Mesothelial cell of epicardium (in vitro differentiated cells): ENCODE measurements at regions not wholly inside any gene's neighbourhood (a gene's known extent, or its start where the extent isn't known, plus 50 kb on each side); places are given as distances from the start of the nearest gene placed in this dataset.

ENCODE experiments used
- DNase-seq, 2 experiments: peaks; one replicate each; pipeline ENCODE4 v3.0.0; 2021; ENCODE audit warnings: low spot score in 2 of 2; ENCODE audit not compliant: unreplicated experiment in 2 of 2
- H3K27ac Mint-ChIP-seq: 2 replicates; pipeline ENCODE4 v1.8.0; 2021; ENCODE audit warnings: mixed read lengths
- H3K27me3 Mint-ChIP-seq: 2 replicates; pipeline ENCODE4 v1.8.0; 2021; ENCODE audit warnings: low read depth, mixed read lengths
- H3K36me3 Mint-ChIP-seq: 2 replicates; pipeline ENCODE4 v1.8.0; 2021; ENCODE audit warnings: mixed read lengths
- H3K4me1 Mint-ChIP-seq: 2 replicates; pipeline ENCODE4 v1.8.0; 2021; ENCODE audit warnings: mixed read lengths
- H3K4me3 Mint-ChIP-seq: 2 replicates; pipeline ENCODE4 v1.8.0; 2021; ENCODE audit warnings: mild to moderate bottlenecking, moderate library complexity, mixed read lengths
- H3K9me3 Mint-ChIP-seq: 2 replicates; pipeline ENCODE4 v1.8.0; 2021; ENCODE audit warnings: mixed read lengths
- CTCF ChIP-seq: fragments of 200-600 bp; sonication (generic); IDR thresholded peaks from one replicate; pipeline ENCODE4 v1.5.0; 2021; ENCODE audit warnings: antibody characterized with exemption; ENCODE audit not compliant: unreplicated experiment

DNA sequence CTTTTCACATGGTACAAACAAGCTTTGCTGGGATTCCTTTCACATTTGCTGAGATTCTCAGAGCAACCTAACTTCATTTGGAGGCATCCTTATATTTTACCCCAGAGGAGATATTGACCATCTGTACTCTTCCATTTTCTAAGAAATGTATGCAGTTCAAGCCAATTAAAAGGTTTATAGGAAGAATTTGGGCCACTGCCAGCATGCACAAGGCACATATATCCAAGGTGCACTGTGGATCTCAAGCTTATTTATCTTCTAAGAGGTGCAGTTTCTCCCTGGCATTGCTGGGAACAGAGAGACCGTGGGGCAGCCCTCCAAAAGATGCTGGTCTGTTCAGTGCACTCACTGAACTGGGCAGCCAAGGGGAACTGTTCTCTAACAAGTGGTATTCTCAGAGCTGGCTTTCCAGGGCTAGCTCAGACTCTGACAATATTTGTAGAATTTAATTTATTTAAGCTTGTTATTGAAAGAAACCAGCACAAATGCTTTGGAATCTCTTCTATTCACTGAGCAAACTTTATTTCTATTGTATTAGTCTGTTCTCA lies 213.3 kb downstream of the TENT4A start:
- DNase-seq = no peak
- Mint-ChIP-seq H3K27me3 (peaks cover 12% of the 10 kb centered on the region), H3K9me3 (no peaks in the 10 kb centered on the region), H3K27ac (no peak overlapping the region), H3K36me3 (no peaks in the 10 kb centered on the region), H3K4me3 (no peak overlapping the region), H3K4me1 (no peaks in the 10 kb centered on the region)
- no peak for TF ChIP-seq CTCF

DNA sequence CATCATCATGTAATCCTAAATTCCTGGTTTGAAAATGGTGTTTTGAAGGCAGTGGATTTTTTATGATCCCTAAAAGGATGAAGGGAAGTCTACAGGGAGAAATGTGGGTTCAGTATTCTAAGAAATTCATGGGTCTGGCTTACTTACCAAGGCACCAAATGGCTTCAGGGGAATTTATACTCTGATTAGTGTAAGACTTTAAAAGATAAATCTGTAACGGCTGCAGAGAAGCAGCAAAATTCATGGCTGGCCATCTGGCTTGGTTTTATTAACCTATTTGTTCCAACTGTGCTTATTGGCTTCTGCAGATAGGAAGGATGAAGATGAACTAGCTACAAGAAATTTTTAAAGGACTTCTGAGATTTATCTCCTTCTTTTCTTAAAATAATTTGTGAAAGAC lies 222.8 kb downstream of the TENT4A start:
- no peaks in the 10 kb centered on the region for H3K4me1 Mint-ChIP-seq
- TF ChIP-seq CTCF = no peak
- H3K27ac Mint-ChIP-seq = no peak overlapping the region
- H3K4me3 Mint-ChIP-seq = no peak overlapping the region
- peaks cover 42% of the 10 kb centered on the region for H3K27me3 Mint-ChIP-seq
- no peaks in the 10 kb centered on the region for H3K36me3 Mint-ChIP-seq
- H3K9me3 Mint-ChIP-seq = no peaks in the 10 kb centered on the region
- no peak for DNase-seq

GRCh38 chr5:6937677-6938076 lies 224.4 kb downstream of the TENT4A start:
- Mint-ChIP-seq H3K4me1 (no peaks in the 10 kb centered on the region), H3K4me3 (no peak overlapping the region), H3K27me3 (peaks cover 31% of the 10 kb centered on the region), H3K27ac (no peak overlapping the region), H3K9me3 (no peaks in the 10 kb centered on the region), H3K36me3 (no peaks in the 10 kb centered on the region)
- TF ChIP-seq CTCF = no peak
- no peak for DNase-seq

DNA sequence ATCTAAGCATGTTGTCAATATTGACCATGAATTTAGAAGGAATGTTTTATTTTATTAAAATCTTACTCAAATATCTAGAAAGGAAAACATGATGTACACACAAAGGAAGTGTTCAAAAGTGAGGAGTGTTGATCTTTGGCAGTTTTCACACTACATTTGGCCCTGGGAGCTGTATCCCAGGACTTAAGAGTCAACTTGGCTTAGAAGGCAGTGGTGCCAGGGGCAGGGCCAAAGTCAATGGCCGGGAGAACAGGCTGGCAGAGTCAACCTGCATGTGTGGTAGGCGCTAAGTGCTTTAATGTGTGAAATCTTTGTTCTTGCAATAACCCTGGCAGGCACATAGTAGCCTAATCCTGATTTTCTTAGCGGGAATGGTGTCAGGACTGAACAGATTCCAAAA lies 228.4 kb downstream of the TENT4A start:
- DNase-seq = no peak
- Mint-ChIP-seq H3K4me3 (no peak overlapping the region), H3K4me1 (no peaks in the 10 kb centered on the region), H3K36me3 (no peaks in the 10 kb centered on the region), H3K9me3 (no peaks in the 10 kb centered on the region), H3K27ac (no peak overlapping the region), H3K27me3 (peaks cover 13% of the 10 kb centered on the region)
- no peak for TF ChIP-seq CTCF

- no peak overlapping the region for H3K4me3 Mint-ChIP-seq
- H3K36me3 Mint-ChIP-seq = no peaks in the 10 kb centered on the region
- peaks cover 2% of the 10 kb centered on the region for H3K27me3 Mint-ChIP-seq
- H3K9me3 Mint-ChIP-seq = no peaks in the 10 kb centered on the region
- DNase-seq = no peak
- H3K4me1 Mint-ChIP-seq = no peaks in the 10 kb centered on the region
- no peak overlapping the region for H3K27ac Mint-ChIP-seq
- TF ChIP-seq CTCF = no peak
Measured at GRCh38 chr5:6943197-6944112, 230.2 kb downstream of the TENT4A start.
